CD4-positive, alpha-beta T cell (primary cell): ENCODE measurements at regions not wholly inside any gene's neighbourhood (a gene's known extent, or its start where the extent isn't known, plus 50 kb on each side); places are given as distances from the start of the nearest gene placed in this dataset.

ENCODE experiments used
- ATAC-seq: fragments of 200-7000 bp; cut with Tn5 transposase; one replicate; pipeline ENCODE4 v1.10.0; 2022; ENCODE audit warnings: mild to moderate bottlenecking; ENCODE audit not compliant: poor library complexity
- CTCF ChIA-PET: fragments of 350-600 bp; sonication (Branson Sonifier 250); formaldehyde crosslinking; loops from one replicate; lab custom pipeline; 2021; ENCODE audit warnings: antibody characterized with exemption, inconsistent platforms; lab: Charles Lee
- POLR2A ChIA-PET: fragments of 350-600 bp; sonication (Branson Sonifier 250); formaldehyde crosslinking; loops from one replicate; lab custom pipeline; 2021; ENCODE audit warnings: antibody characterized with exemption, inconsistent platforms; lab: Charles Lee
- DNase-seq, 14 experiments: peaks; one replicate each; pipeline ENCODE4 v3.0.0-alpha.2; 2013 to 2020; ENCODE audit warnings: mixed read lengths in 2 of 14
- H3K27ac ChIP-seq, 2 donors: one replicate each; pipeline versions ENCODE4 v1.5.1 to v1.7.0; 2013; ENCODE audit warnings: low read length in 2 of 2, low read depth in 1 of 2, mild to moderate bottlenecking in 1 of 2
- H3K27me3 ChIP-seq, 2 experiments: 1 replicate in 1 of 2; 2 replicates in 1 of 2; pipeline versions ENCODE4 v1.6.1 to v1.7.0; 2013; ENCODE audit warnings: low read length in 2 of 2, control low read depth in 1 of 2, mild to moderate bottlenecking in 1 of 2, moderate library complexity in 1 of 2; ENCODE audit not compliant: insufficient read depth in 2 of 2, control insufficient read depth in 1 of 2
- H3K36me3 ChIP-seq: one replicate; pipeline ENCODE4 v1.6.1; 2013; ENCODE audit warnings: low read length, control low read depth; ENCODE audit not compliant: insufficient read depth
- H3K4me1 ChIP-seq: one replicate; pipeline ENCODE4 v1.6.1; 2013; ENCODE audit warnings: low read length, control low read depth; ENCODE audit not compliant: insufficient read depth
- H3K4me3 ChIP-seq: one replicate; pipeline ENCODE4 v1.5.1; 2013; ENCODE audit warnings: mild to moderate bottlenecking, low read length, moderate library complexity
- H3K9me3 ChIP-seq, 2 experiments: 1 replicate in 1 of 2; 2 replicates in 1 of 2; pipeline versions ENCODE4 v1.6.1 to v1.7.0; 2013; ENCODE audit warnings: low read length in 2 of 2, mild to moderate bottlenecking in 2 of 2, control low read depth in 1 of 2, moderate library complexity in 1 of 2; ENCODE audit not compliant: control insufficient read depth in 1 of 2, insufficient read depth in 1 of 2
- H3K27ac Mint-ChIP-seq: one replicate; pipeline ENCODE4 v1.8.0; 2020; ENCODE audit warnings: mixed read lengths
- H3K27me3 Mint-ChIP-seq: one replicate; pipeline ENCODE4 v1.8.0; 2021; ENCODE audit warnings: mixed read lengths
- H3K36me3 Mint-ChIP-seq: one replicate; pipeline ENCODE4 v1.8.0; 2021; ENCODE audit warnings: low read depth, mixed read lengths
- H3K4me1 Mint-ChIP-seq: one replicate; pipeline ENCODE4 v1.8.0; 2021; ENCODE audit warnings: low read depth, mixed read lengths
- H3K4me3 Mint-ChIP-seq: one replicate; pipeline ENCODE4 v1.8.0; 2020; ENCODE audit warnings: mild to moderate bottlenecking, mixed read lengths
- H3K9me3 Mint-ChIP-seq: one replicate; pipeline ENCODE4 v1.8.0; 2020; ENCODE audit warnings: mixed read lengths
- CTCF ChIP-seq: fragments of 200-600 bp; IDR thresholded peaks from one replicate; pipeline ENCODE4 v1.8.0; 2022; ENCODE audit warnings: antibody characterized with exemption, mild to moderate bottlenecking
- intact Hi-C, 2 experiments: fragments of 100-400 bp; cut with DNase I in 1 of 2; cut with micrococcal nuclease in 1 of 2; formaldehyde crosslinking; loops; one replicate each; pipeline versions ENCODE4 v1.15.1 to v1.9.0; 2023 to 2025; cut with DNase I, micrococcal nuclease

- POLR2A ChIA-PET = no interaction called here
- H3K36me3 ChIP-seq = no peaks in the 10 kb centered on the region
- H3K27me3 ChIP-seq = no peaks in the 10 kb centered on the region
Observed at GRCh38 chr5:63564789-63565188, 397.5 kb downstream of the HTR1A start.

GRCh38 chr5:63563008-63563917, 399.0 kb downstream of the HTR1A start:
- ChIA-PET POLR2A (interaction anchor here (0.9 kb wide), 1 partner anchor 16 kb away, joined by 3 read pairs; no protein-coding TSS in a partner anchor), CTCF (no interaction called here)
- no peak overlapping the region for H3K27ac Mint-ChIP-seq
- peaks cover 5% of the 10 kb centered on the region for H3K9me3 Mint-ChIP-seq
- H3K27me3 Mint-ChIP-seq = no peaks in the 10 kb centered on the region
- Histone ChIP-seq H3K27me3 (no peaks in the 10 kb centered on the region), H3K27ac (no peak overlapping the region), H3K4me1 (no peaks in the 10 kb centered on the region), H3K4me3 (no peak overlapping the region), H3K36me3 (no peaks in the 10 kb centered on the region), H3K9me3 (peaks cover 3 to 5% of the 10 kb centered on the region in 2 experiments)
- ATAC-seq (no peak), DNase-seq (no peak)
- H3K4me3 Mint-ChIP-seq = no peak overlapping the region
- intact Hi-C loops = no loop called here
- TF ChIP-seq CTCF = no peak
- H3K4me1 Mint-ChIP-seq = no peaks in the 10 kb centered on the region
- no peaks in the 10 kb centered on the region for H3K36me3 Mint-ChIP-seq

More at GRCh38 chr5:63564789-63565188, 397.5 kb downstream of the HTR1A start:
- CTCF ChIA-PET = no interaction called here
- no peak overlapping the region for H3K27ac Mint-ChIP-seq
- no peak overlapping the region for H3K4me3 ChIP-seq
- no peaks in the 10 kb centered on the region for H3K4me1 ChIP-seq
- H3K36me3 Mint-ChIP-seq = no peaks in the 10 kb centered on the region
- no peak overlapping the region for H3K4me3 Mint-ChIP-seq
- intact Hi-C loops = no loop called here
- no peaks in the 10 kb centered on the region for H3K4me1 Mint-ChIP-seq
- H3K9me3 ChIP-seq = peaks cover 0 to 5% of the 10 kb centered on the region in 2 experiments
- peaks cover 5% of the 10 kb centered on the region for H3K9me3 Mint-ChIP-seq
- no peaks in the 10 kb centered on the region for H3K27me3 Mint-ChIP-seq
- DNase-seq (no peak), ATAC-seq (no peak)
- no peak overlapping the region for H3K27ac ChIP-seq
- TF ChIP-seq CTCF = no peak

- Histone ChIP-seq H3K4me1 (no peaks in the 10 kb centered on the region), H3K9me3 (peaks cover 3 to 4% of the 10 kb centered on the region in 2 experiments), H3K4me3 (no peak overlapping the region), H3K27ac (no peak overlapping the region), H3K36me3 (no peaks in the 10 kb centered on the region), H3K27me3 (no peaks in the 10 kb centered on the region)
- H3K4me1 Mint-ChIP-seq = no peaks in the 10 kb centered on the region
- H3K36me3 Mint-ChIP-seq = no peaks in the 10 kb centered on the region
- no peaks in the 10 kb centered on the region for H3K27me3 Mint-ChIP-seq
- ChIA-PET POLR2A (no interaction called here), CTCF (no interaction called here)
- DNase-seq (no peak), ATAC-seq (no peak)
- H3K9me3 Mint-ChIP-seq = peaks cover 3% of the 10 kb centered on the region
- no peak overlapping the region for H3K27ac Mint-ChIP-seq
- intact Hi-C loops = no loop called here
- H3K4me3 Mint-ChIP-seq = no peak overlapping the region
- no peak for TF ChIP-seq CTCF
Observed at GRCh38 chr5:63555874-63556273, 406.4 kb downstream of the HTR1A start.
